ENCODE measurements at regions not wholly inside any gene's neighbourhood (a gene's known extent, or its start where the extent isn't known, plus 50 kb on each side); places are given as distances from the start of the nearest gene placed in this dataset.

DNA sequence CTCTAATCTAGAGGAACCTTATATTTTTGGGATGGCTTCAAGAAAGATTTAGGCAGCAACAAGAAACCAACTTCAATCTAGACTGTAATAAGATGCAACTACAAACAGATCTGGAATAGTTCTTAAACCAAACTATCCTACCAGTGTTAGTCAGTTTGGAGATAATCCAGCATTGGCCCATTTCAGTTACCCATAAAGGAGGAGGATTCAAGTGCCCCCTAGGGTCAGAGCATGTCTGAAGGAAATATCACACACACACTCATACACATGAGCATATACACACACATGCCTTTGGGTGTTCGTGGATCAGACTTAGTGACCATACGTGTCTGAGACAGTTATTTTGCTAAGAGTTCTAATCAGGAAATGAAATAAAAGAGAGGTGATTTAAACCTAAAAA is 261.2 kb downstream of the ADAMTS20 start:
- peaks cover 57% of the 10 kb centered on the region for H3K4me1 Mint-ChIP-seq (ENCODE audit: low read depth)
- peak overlapping the region; percentile 64 for H3K27ac Mint-ChIP-seq
- H3K27me3 Mint-ChIP-seq (ENCODE audit: insufficient read depth), result no peaks in the 10 kb centered on the region

DNA sequence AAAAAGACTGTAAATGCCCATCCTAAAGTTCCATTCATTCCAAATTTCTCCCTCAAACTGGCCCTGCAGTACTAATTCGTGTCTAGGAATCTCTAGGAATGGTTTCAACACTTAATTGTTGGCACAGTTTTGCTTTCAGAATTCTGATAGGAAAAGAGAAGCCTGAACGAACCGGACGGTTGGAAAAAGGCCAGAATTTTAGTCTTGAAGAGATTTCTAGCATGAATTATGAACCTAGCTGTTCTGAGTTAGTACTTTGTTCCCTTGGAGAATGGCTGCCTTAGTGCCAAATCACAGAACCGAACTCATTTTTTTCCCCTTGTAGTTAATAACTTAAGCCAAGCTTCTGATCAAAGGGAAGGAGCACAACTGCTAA is 262.6 kb downstream of the ADAMTS20 start:
- peak; percentile 12 for DNase-seq
- Mint-ChIP-seq H3K4me3 (peak overlapping the region; percentile 58; the same call in 1 of the 2 replicates), H3K27ac (peak overlapping the region; percentile 60), H3K9me3 (no peaks in the 10 kb centered on the region), H3K27me3 (ENCODE audit: insufficient read depth) (no peaks in the 10 kb centered on the region), H3K36me3 (ENCODE audit: low read depth) (no peaks in the 10 kb centered on the region), H3K4me1 (ENCODE audit: low read depth) (peaks cover 71% of the 10 kb centered on the region)
- TF ChIP-seq, protein P1, sequence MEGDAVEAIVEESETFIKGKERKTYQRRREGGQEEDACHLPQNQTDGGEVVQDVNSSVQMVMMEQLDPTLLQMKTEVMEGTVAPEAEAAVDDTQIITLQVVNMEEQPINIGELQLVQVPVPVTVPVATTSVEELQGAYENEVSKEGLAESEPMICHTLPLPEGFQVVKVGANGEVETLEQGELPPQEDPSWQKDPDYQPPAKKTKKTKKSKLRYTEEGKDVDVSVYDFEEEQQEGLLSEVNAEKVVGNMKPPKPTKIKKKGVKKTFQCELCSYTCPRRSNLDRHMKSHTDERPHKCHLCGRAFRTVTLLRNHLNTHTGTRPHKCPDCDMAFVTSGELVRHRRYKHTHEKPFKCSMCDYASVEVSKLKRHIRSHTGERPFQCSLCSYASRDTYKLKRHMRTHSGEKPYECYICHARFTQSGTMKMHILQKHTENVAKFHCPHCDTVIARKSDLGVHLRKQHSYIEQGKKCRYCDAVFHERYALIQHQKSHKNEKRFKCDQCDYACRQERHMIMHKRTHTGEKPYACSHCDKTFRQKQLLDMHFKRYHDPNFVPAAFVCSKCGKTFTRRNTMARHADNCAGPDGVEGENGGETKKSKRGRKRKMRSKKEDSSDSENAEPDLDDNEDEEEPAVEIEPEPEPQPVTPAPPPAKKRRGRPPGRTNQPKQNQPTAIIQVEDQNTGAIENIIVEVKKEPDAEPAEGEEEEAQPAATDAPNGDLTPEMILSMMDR (IDR thresholded peaks at IDR 0.05), result no peak

More for the DNA sequence above, 261.2 kb downstream of the ADAMTS20 start:
- Mint-ChIP-seq H3K36me3 (ENCODE audit: low read depth) (no peaks in the 10 kb centered on the region), H3K4me3 (peak overlapping the region; percentile 1; the same call in 1 of the 2 replicates), H3K9me3 (no peaks in the 10 kb centered on the region)
- no peak for DNase-seq
- TF ChIP-seq, protein P1 (IDR thresholded peaks at IDR 0.05), result no peak

DNA sequence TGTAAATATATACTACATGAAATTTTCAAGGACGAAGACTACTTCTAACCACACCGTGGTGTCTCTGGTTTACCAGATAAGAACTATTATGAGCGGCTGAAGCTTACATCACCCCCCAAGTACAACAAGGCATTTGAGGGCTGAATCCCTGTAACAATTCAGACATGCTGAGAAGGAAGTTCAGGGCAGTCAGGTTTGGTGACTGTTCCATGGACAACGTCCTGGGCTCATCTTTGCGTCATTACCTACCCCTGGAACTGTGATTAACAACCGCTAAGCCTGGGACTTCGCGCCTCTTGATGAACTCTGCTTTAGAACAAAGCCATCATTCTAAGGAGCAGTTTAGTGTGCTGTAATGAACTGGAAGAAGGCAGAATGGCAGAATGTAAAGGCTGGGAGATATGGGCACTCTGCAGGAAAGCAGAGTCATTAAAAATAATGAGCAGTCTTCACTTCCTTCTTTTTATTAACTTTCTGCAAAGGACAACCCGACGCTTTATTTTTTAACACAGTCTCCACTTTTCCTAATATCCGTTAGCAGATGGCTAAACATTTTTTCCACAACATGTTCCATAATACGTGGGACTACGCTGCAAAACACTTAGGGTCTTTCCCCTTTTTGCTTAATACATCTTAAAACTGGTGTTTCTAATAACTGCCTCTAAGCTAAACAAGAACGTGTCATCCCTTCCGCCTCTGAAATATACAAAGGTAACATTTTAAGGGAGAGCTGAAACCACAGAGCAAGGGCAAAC is 263.2 kb downstream of the ADAMTS20 start:
- TF ChIP-seq, protein P1 (IDR thresholded peaks at IDR 0.05), result no peak
- H3K4me3 Mint-ChIP-seq, result peak overlapping the region; percentile 58; the same call in 1 of the 2 replicates
- no peaks in the 10 kb centered on the region for H3K27me3 Mint-ChIP-seq (ENCODE audit: insufficient read depth)
- H3K4me1 Mint-ChIP-seq (ENCODE audit: low read depth), result peaks cover 77% of the 10 kb centered on the region
- H3K36me3 Mint-ChIP-seq (ENCODE audit: low read depth), result no peaks in the 10 kb centered on the region
- H3K27ac Mint-ChIP-seq, result peak overlapping the region; percentile 60
- no peaks in the 10 kb centered on the region for H3K9me3 Mint-ChIP-seq
- no peak for DNase-seq

DNA sequence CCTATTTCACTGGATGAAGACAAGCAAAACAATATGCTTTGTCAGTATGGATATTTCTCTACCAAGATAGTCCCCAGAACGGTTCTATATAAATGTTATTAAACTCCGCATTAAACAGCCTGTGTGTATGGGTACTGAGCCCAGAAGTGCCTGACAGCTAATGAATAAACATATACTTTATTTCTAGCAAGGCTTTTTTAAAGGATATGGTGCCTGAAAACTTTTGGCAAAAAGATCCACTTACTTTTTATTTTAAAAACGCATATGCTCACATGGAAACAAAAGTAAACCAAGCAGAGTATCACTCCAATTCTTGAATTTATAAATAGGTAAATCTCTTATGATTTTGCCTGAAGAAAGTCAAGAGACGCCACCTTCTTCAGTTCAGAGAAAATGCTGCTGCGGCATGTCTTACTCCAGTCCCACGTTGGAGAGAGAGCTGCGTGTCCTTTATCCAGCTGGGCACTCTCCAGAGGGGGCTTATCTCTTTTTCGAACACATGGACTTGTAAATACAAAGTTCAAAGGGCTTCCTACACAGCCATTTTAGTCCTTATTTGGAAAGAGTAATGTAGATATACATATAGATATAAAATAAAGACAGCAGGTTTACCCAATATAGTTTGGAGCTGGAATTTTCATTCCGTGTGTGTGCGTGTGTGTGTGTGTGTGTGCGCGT is 264.2 kb downstream of the ADAMTS20 start:
- no peak for DNase-seq
- Mint-ChIP-seq H3K4me1 (ENCODE audit: low read depth) (peaks cover 73% of the 10 kb centered on the region), H3K27me3 (ENCODE audit: insufficient read depth) (no peaks in the 10 kb centered on the region), H3K36me3 (ENCODE audit: low read depth) (no peaks in the 10 kb centered on the region), H3K27ac (no peak overlapping the region), H3K9me3 (no peaks in the 10 kb centered on the region), H3K4me3 (no peak overlapping the region)
- TF ChIP-seq, protein P1 (IDR thresholded peaks at IDR 0.05), result no peak

DNA sequence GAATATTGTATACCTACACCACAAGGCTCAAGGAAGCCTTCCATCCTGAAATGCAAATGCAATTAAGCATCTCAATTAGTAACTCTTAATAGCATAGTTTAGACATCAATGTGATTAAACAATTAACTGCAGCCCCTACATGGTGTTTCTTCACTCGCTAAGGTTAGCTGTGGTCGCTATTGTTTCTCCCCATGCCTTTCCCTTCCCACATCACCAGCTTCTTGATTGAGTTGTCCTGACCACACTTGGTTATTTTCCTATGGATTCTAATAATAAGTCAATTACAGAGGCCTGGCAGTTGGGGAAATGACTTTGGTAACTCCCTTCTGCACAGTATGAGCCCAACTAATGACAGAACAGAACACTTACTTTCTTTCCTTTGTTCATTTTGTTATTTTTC is 265.0 kb downstream of the ADAMTS20 start:
- TF ChIP-seq, protein P1 (IDR thresholded peaks at IDR 0.05), result no peak
- DNase-seq, result no peak
- no peak overlapping the region for H3K27ac Mint-ChIP-seq
- H3K27me3 Mint-ChIP-seq (ENCODE audit: insufficient read depth), result no peaks in the 10 kb centered on the region
- H3K36me3 Mint-ChIP-seq (ENCODE audit: low read depth), result no peaks in the 10 kb centered on the region
- H3K4me1 Mint-ChIP-seq (ENCODE audit: low read depth), result peaks cover 69% of the 10 kb centered on the region
- no peak overlapping the region for H3K4me3 Mint-ChIP-seq
- H3K9me3 Mint-ChIP-seq, result no peaks in the 10 kb centered on the region
